Ovary (tissue), 3 donors: ENCODE measurements at regions not wholly inside any gene's neighbourhood (a gene's known extent, or its start where the extent isn't known, plus 50 kb on each side); places are given as distances from the start of the nearest gene placed in this dataset.

Experiments
- CTCF ChIP-seq, 3 donors: fragments of 450-650 bp in 2 of 3; fragments of 200-600 bp in 1 of 3; IDR thresholded peaks; one replicate each; pipeline versions ENCODE4 v1.5.1 to v1.8.0; 2016 to 2022; ENCODE audit warnings: antibody characterized with exemption in 3 of 3, mild to moderate bottlenecking in 1 of 3
- EP300 ChIP-seq: sonication (generic); formaldehyde crosslinking; IDR thresholded peaks from one replicate; pipeline ENCODE4 v1.6.1; 2017; ENCODE audit warnings: antibody characterized with exemption
- donor health status: DM: no; HTN: no; CAD: no.

GRCh38 chr5:15069407-15069905 is 197.9 kb upstream of the ANKH start:
- no peak for TF ChIP-seq CTCF (IDR thresholded peaks at IDR 0.05)
- no peak for TF ChIP-seq EP300
